HG02623 (cell line): ENCODE measurements at regions not wholly inside any gene's neighbourhood (a gene's known extent, or its start where the extent isn't known, plus 50 kb on each side); places are given as distances from the start of the nearest gene placed in this dataset.

Source experiments
- ATAC-seq: cut with Tn5 transposase; IDR thresholded peaks from one replicate; pipeline ENCODE4 v1.9.1; 2021; ENCODE audit warnings: moderate library complexity; ENCODE audit not compliant: unreplicated experiment

DNA sequence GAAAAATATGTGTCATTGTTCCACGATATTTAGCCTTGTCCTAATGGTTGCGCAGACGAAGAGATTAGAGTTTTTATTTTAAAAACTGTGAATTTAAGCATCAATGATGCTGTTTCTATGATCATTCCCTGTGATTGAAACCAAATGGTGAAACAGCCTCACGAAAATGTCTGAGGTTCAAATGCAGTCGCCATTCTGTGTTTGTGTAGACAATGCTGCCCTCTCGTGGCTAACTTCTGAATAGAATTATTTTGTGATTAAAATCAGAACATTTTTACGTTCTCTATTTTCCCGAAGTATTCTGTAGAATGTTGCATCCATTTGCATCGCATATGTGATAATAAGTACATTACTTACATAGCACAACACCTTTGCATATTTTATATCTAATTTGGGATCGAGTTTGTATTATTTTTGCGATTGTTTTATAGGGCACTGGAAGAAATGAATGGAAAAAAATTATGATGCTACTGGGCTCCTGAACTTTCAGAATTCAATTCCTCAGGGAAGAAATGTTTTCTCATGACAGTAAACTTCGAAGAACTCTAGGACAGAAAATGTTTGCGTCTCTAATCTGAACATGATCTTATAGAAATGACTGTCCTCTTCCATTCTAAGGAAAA is 54.8 kb upstream of the CREB1 start:
- ATAC-seq = no peak

GRCh38 chr2:207475546-207475945 is 54.2 kb upstream of the CREB1 start:
- no peak for ATAC-seq

DNA sequence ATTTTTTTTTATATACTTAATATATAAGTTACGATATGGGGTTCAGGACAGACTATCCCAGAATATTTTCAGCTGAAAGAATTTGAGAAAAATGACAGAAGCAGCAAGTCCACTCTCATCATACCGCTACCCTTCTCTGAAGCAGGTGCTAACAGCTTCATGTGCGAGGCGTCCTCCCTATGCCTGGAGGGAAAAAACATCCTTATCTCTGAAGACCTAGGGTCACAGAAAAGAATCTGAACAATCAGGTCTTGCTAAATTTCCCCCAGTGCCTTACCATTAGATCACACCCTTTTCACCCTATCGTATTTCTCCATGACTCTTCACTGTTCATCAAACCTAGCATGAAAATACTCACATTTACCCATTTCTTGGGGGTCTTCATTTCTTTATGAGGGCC is 51.9 kb upstream of the CREB1 start:
- ATAC-seq = no peak

- no peak for ATAC-seq
These were observed 51.2 kb upstream of the CREB1 start for GRCh38 chr2:207478572-207478971.

- no peak for ATAC-seq
These were observed 50.5 kb upstream of the CREB1 start for GRCh38 chr2:207479198-207479785.
